ENCODE measurements at regions not wholly inside any gene's neighbourhood (a gene's known extent, or its start where the extent isn't known, plus 50 kb on each side); places are given as distances from the start of the nearest gene placed in this dataset.

- peaks cover 0 to 5% (median 0%) of the 10 kb centered on the region in 3 experiments; a peak in 2 of 7 replicates for H3K36me3 Mint-ChIP-seq (ENCODE audit: insufficient read depth in 1 of 3, low read depth in 3 of 3)
- Histone ChIP-seq H2BK12ac (ENCODE audit: insufficient read length, low read depth, low read length) (no peak overlapping the region), H2AFZ (ENCODE audit: low read length) (no peak overlapping the region), H3K79me2 (ENCODE audit: insufficient read depth, low read length) (no peaks in the 10 kb centered on the region), H2AK5ac (ENCODE audit: insufficient read length, low read length) (no peak overlapping the region), H2BK15ac (ENCODE audit: low read depth, low read length) (no peak overlapping the region), H2BK20ac (ENCODE audit: low read depth, low read length, poor library complexity, severe bottlenecking) (no peak overlapping the region), H3K4me1 (ENCODE audit: insufficient read depth, low read length) (no peaks in the 10 kb centered on the region), H2BK5ac (ENCODE audit: insufficient read length, low read length) (no peak overlapping the region), H3K18ac (ENCODE audit: insufficient read length, low read depth, low read length) (no peak overlapping the region), H2BK120ac (ENCODE audit: low read depth, low read length, poor library complexity, severe bottlenecking) (no peak overlapping the region), H4K20me1 (ENCODE audit: control insufficient read depth, insufficient read depth, insufficient read length) (no peaks in the 10 kb centered on the region), H3K9me3 (ENCODE audit: control insufficient read depth, low read depth, low read length) (no peaks in the 10 kb centered on the region), H3K56ac (ENCODE audit: insufficient read length, low read depth, low read length) (no peak overlapping the region), H3K79me1 (ENCODE audit: insufficient read depth, low read depth, low read length, poor library complexity, severe bottlenecking) (no peaks in the 10 kb centered on the region), H4K5ac (ENCODE audit: insufficient read length, low read depth, low read length) (no peak overlapping the region), H3K4ac (ENCODE audit: low read depth, low read length) (no peak overlapping the region), H4K91ac (ENCODE audit: insufficient read length, low read depth, low read length) (no peak overlapping the region), H3T11ph (ENCODE audit: low read length) (no peak overlapping the region), H3K23me2 (ENCODE audit: insufficient read length, low read depth, low read length, poor library complexity, severe bottlenecking) (no peaks in the 10 kb centered on the region), H3K23ac (ENCODE audit: insufficient read length, low read depth, low read length) (no peak overlapping the region), H3K27me3 (ENCODE audit: insufficient read depth, low read length) (no peaks in the 10 kb centered on the region), H4K8ac (replicated peaks; ENCODE audit: insufficient read length, low read depth, low read length) (no peak overlapping the region), H3K27ac (ENCODE audit: insufficient read length, low read depth, low read length) (no peak overlapping the region), H3K4me2 (ENCODE audit: insufficient read depth, insufficient read length, low read length) (no peak overlapping the region), H3K14ac (ENCODE audit: insufficient read depth, low read length) (no peak overlapping the region), H3K9ac (ENCODE audit: extremely low read depth, insufficient read length, low read length) (no peak overlapping the region)
- 0 out of 4 replicates have a peak, but pooled peaks cover 0 to 2% of the 10 kb centered on the region in 2 experiments for H3K4me1 Mint-ChIP-seq
- no peak overlapping the region; a peak in 1 of 7 replicates for H3K27ac Mint-ChIP-seq
- no peaks in the 10 kb centered on the region for H3K27me3 Mint-ChIP-seq (ENCODE audit: low read depth)
- no peak for DNase-seq
- no CpG with 5 or more reads among the region's 5 CpGs for WGBS (ENCODE audit: extremely low coverage, insufficient read length, low lambda C conversion rate)
- H3K9me3 Mint-ChIP-seq, result peaks cover 12 to 13% of the 10 kb centered on the region in 2 experiments
- H3K4me3 Mint-ChIP-seq, result no peak overlapping the region
- TF ChIP-seq, protein P1, sequence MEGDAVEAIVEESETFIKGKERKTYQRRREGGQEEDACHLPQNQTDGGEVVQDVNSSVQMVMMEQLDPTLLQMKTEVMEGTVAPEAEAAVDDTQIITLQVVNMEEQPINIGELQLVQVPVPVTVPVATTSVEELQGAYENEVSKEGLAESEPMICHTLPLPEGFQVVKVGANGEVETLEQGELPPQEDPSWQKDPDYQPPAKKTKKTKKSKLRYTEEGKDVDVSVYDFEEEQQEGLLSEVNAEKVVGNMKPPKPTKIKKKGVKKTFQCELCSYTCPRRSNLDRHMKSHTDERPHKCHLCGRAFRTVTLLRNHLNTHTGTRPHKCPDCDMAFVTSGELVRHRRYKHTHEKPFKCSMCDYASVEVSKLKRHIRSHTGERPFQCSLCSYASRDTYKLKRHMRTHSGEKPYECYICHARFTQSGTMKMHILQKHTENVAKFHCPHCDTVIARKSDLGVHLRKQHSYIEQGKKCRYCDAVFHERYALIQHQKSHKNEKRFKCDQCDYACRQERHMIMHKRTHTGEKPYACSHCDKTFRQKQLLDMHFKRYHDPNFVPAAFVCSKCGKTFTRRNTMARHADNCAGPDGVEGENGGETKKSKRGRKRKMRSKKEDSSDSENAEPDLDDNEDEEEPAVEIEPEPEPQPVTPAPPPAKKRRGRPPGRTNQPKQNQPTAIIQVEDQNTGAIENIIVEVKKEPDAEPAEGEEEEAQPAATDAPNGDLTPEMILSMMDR (conservative IDR thresholded peaks at IDR 0.05), result no peak
Measured at GRCh38 chr13:109425821-109426689, 360.3 kb downstream of the IRS2 start.

All from H9 (cell line).